Effector CD4-positive, alpha-beta T cell (primary cell): ENCODE measurements at regions not wholly inside any gene's neighbourhood (a gene's known extent, or its start where the extent isn't known, plus 50 kb on each side); places are given as distances from the start of the nearest gene placed in this dataset.
"Not testable (repeated sequence)": the region's sequence is repeated elsewhere in the genome, so short reads cannot be mapped to it uniquely, and the experiment has no call there.

Source experiments
- DNase-seq: peaks from one replicate; pipeline ENCODE4 v3.0.0-alpha.2; 2020

- no peak for DNase-seq
These were observed 1339.2 kb downstream of the AACS start for GRCh38 chr12:126404293-126404881.

GRCh38 chr12:126418400-126418799 lies 1353.2 kb downstream of the AACS start:
- DNase-seq = no peak

GRCh38 chr12:126419131-126419530 lies 1353.9 kb downstream of the AACS start:
- DNase-seq = no peak

- DNase-seq = no peak
These were observed 1359.5 kb downstream of the AACS start for GRCh38 chr12:126424696-126425095.

GRCh38 chr12:126425264-126425663 lies 1360.0 kb downstream of the AACS start:
- no peak for DNase-seq

- DNase-seq = no peak
These were observed 1363.5 kb downstream of the AACS start for GRCh38 chr12:126428769-126429168.

- no peak for DNase-seq
These were observed 1365.7 kb downstream of the AACS start for GRCh38 chr12:126430921-126431320.

GRCh38 chr12:126431767-126432166 lies 1366.5 kb downstream of the AACS start:
- DNase-seq = no peak

GRCh38 chr12:126432780-126433179 lies 1367.5 kb downstream of the AACS start:
- no peak for DNase-seq

- no peak for DNase-seq
These were observed 1369.3 kb downstream of the AACS start for GRCh38 chr12:126434412-126434985.

GRCh38 chr12:126436041-126436440 lies 1370.8 kb downstream of the AACS start:
- DNase-seq = no peak

GRCh38 chr12:126437934-126438333 lies 1372.7 kb downstream of the AACS start:
- no peak for DNase-seq

GRCh38 chr12:126443977-126444376 lies 1378.7 kb downstream of the AACS start:
- DNase-seq = no peak

- no peak for DNase-seq
These were observed 1382.1 kb downstream of the AACS start for GRCh38 chr12:126447346-126447745.

GRCh38 chr12:126451809-126452208 lies 1386.6 kb downstream of the AACS start:
- no peak for DNase-seq

- not testable (repeated sequence) for DNase-seq
These were observed 1387.5 kb downstream of the AACS start for GRCh38 chr12:126452686-126453085.

- DNase-seq = no peak
These were observed 1389.3 kb downstream of the AACS start for GRCh38 chr12:126454581-126454980.

GRCh38 chr12:126457776-126458175 lies 1392.5 kb downstream of the AACS start:
- no peak for DNase-seq

- DNase-seq = no peak
These were observed 1398.9 kb downstream of the AACS start for GRCh38 chr12:126464153-126464552.

GRCh38 chr12:126469211-126469610 lies 1404.0 kb downstream of the AACS start:
- no peak for DNase-seq

- no peak for DNase-seq
These were observed 1409.5 kb downstream of the AACS start for GRCh38 chr12:126474703-126475102.

GRCh38 chr12:126480451-126480850 lies 1415.2 kb downstream of the AACS start:
- no peak for DNase-seq

GRCh38 chr12:126481688-126482087 lies 1416.5 kb downstream of the AACS start:
- DNase-seq = no peak

GRCh38 chr12:126482238-126482889 lies 1417.1 kb downstream of the AACS start:
- DNase-seq = no peak
